ENCODE measurements at regions not wholly inside any gene's neighbourhood (a gene's known extent, or its start where the extent isn't known, plus 50 kb on each side); places are given as distances from the start of the nearest gene placed in this dataset.
A peak's percentile ranks its signal among the peaks of the same experiment; 100 is the strongest.

GRCh38 chr12:124720681-124721500, 142.8 kb downstream of the SCARB1 start:
- no peak overlapping the region for H3K4me3 ChIP-seq
- H3K9me3 ChIP-seq (ENCODE audit: low read depth): no peaks in the 10 kb centered on the region
- TF ChIP-seq, protein P1, sequence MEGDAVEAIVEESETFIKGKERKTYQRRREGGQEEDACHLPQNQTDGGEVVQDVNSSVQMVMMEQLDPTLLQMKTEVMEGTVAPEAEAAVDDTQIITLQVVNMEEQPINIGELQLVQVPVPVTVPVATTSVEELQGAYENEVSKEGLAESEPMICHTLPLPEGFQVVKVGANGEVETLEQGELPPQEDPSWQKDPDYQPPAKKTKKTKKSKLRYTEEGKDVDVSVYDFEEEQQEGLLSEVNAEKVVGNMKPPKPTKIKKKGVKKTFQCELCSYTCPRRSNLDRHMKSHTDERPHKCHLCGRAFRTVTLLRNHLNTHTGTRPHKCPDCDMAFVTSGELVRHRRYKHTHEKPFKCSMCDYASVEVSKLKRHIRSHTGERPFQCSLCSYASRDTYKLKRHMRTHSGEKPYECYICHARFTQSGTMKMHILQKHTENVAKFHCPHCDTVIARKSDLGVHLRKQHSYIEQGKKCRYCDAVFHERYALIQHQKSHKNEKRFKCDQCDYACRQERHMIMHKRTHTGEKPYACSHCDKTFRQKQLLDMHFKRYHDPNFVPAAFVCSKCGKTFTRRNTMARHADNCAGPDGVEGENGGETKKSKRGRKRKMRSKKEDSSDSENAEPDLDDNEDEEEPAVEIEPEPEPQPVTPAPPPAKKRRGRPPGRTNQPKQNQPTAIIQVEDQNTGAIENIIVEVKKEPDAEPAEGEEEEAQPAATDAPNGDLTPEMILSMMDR (IDR thresholded peaks at IDR 0.05; ENCODE audit: low read depth, low read length): no peak
- H3K27me3 ChIP-seq: no peaks in the 10 kb centered on the region
- no peak overlapping the region for H3K27ac ChIP-seq
- no peaks in the 10 kb centered on the region for H3K36me3 ChIP-seq
- peak in 1 of 2 donors; percentile 74 for DNase-seq (ENCODE audit: low read depth in 1 of 2, low spot score in 1 of 2)
- H3K4me1 ChIP-seq (ENCODE audit: low read depth): no peaks in the 10 kb centered on the region

GRCh38 chr12:124720004-124720680, 143.5 kb downstream of the SCARB1 start:
- no peaks in the 10 kb centered on the region for H3K27me3 ChIP-seq
- no peak overlapping the region for H3K4me3 ChIP-seq
- TF ChIP-seq, protein P1 (IDR thresholded peaks at IDR 0.05; ENCODE audit: low read depth, low read length): peak; percentile 41
- peak in 1 of 2 donors; percentile 68 for DNase-seq (ENCODE audit: low read depth in 1 of 2, low spot score in 1 of 2)
- H3K36me3 ChIP-seq: no peaks in the 10 kb centered on the region
- no peak overlapping the region for H3K27ac ChIP-seq
- no peaks in the 10 kb centered on the region for H3K4me1 ChIP-seq (ENCODE audit: low read depth)
- H3K9me3 ChIP-seq (ENCODE audit: low read depth): no peaks in the 10 kb centered on the region

- no peaks in the 10 kb centered on the region for H3K27me3 ChIP-seq
- no peaks in the 10 kb centered on the region for H3K9me3 ChIP-seq (ENCODE audit: low read depth)
- TF ChIP-seq, protein P1 (IDR thresholded peaks at IDR 0.05; ENCODE audit: low read depth, low read length): no peak
- no peak overlapping the region for H3K27ac ChIP-seq
- no peak for DNase-seq (ENCODE audit: low read depth in 1 of 2, low spot score in 1 of 2)
- no peak overlapping the region for H3K4me3 ChIP-seq
- H3K4me1 ChIP-seq (ENCODE audit: low read depth): no peaks in the 10 kb centered on the region
- no peaks in the 10 kb centered on the region for H3K36me3 ChIP-seq
Observed at GRCh38 chr12:124719231-124719630, 144.4 kb downstream of the SCARB1 start.

GRCh38 chr12:124718458-124718857, 145.2 kb downstream of the SCARB1 start:
- no peak overlapping the region for H3K27ac ChIP-seq
- no peaks in the 10 kb centered on the region for H3K9me3 ChIP-seq (ENCODE audit: low read depth)
- H3K36me3 ChIP-seq: no peaks in the 10 kb centered on the region
- TF ChIP-seq, protein P1 (IDR thresholded peaks at IDR 0.05; ENCODE audit: low read depth, low read length): no peak
- DNase-seq (ENCODE audit: low read depth in 1 of 2, low spot score in 1 of 2): no peak
- H3K4me1 ChIP-seq (ENCODE audit: low read depth): no peaks in the 10 kb centered on the region
- H3K4me3 ChIP-seq: no peak overlapping the region
- H3K27me3 ChIP-seq: no peaks in the 10 kb centered on the region

GRCh38 chr12:124718036-124718435, 145.6 kb downstream of the SCARB1 start:
- no peak overlapping the region for H3K27ac ChIP-seq
- H3K4me1 ChIP-seq (ENCODE audit: low read depth): no peaks in the 10 kb centered on the region
- no peaks in the 10 kb centered on the region for H3K36me3 ChIP-seq
- no peak for DNase-seq (ENCODE audit: low read depth in 1 of 2, low spot score in 1 of 2)
- no peaks in the 10 kb centered on the region for H3K27me3 ChIP-seq
- no peaks in the 10 kb centered on the region for H3K9me3 ChIP-seq (ENCODE audit: low read depth)
- H3K4me3 ChIP-seq: no peak overlapping the region
- TF ChIP-seq, protein P1 (IDR thresholded peaks at IDR 0.05; ENCODE audit: low read depth, low read length): no peak

Data from cardiac muscle cell (in vitro differentiated cells and primary cell).